ENCODE measurements at regions not wholly inside any gene's neighbourhood (a gene's known extent, or its start where the extent isn't known, plus 50 kb on each side); places are given as distances from the start of the nearest gene placed in this dataset.

DNA sequence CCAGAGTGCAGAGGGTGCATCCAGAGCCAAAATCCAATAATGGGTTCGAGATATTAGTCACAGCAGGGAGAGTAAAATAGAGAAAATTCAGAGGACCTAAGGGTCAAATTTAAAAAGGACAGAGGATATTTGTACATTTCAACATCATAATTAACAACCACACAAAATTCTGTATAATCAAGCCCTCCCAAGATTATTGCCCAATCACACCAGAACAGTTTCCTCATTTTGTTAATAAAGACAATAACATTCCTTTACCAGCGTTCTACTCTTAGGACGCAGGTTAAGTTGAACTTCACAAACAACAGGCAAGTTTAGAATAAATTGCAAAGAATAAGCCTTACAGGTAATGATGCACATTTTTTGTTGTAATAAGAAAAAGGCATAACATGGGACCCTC lies 462.8 kb downstream of the PTPRC start (continued):
- TF ChIP-seq, protein P1, sequence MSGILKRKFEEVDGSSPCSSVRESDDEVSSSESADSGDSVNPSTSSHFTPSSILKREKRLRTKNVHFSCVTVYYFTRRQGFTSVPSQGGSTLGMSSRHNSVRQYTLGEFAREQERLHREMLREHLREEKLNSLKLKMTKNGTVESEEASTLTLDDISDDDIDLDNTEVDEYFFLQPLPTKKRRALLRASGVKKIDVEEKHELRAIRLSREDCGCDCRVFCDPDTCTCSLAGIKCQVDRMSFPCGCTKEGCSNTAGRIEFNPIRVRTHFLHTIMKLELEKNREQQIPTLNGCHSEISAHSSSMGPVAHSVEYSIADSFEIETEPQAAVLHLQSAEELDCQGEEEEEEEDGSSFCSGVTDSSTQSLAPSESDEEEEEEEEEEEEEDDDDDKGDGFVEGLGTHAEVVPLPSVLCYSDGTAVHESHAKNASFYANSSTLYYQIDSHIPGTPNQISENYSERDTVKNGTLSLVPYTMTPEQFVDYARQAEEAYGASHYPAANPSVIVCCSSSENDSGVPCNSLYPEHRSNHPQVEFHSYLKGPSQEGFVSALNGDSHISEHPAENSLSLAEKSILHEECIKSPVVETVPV (CRISPR knock-in tag; IDR thresholded peaks at IDR 0.05): no peak
- TF ChIP-seq CSDC2 (CRISPR knock-in tag; IDR thresholded peaks at IDR 0.05) (no peak), BACH2 (CRISPR knock-in tag; IDR thresholded peaks at IDR 0.05; ENCODE audit: borderline replicate concordance) (no peak), ISL1 (CRISPR knock-in tag; IDR thresholded peaks at IDR 0.05) (no peak), ARNTL (CRISPR knock-in tag; IDR thresholded peaks at IDR 0.05; ENCODE audit: borderline replicate concordance, low read depth) (no peak), ZFP3 (CRISPR knock-in tag; IDR thresholded peaks at IDR 0.05) (no peak)

DNA sequence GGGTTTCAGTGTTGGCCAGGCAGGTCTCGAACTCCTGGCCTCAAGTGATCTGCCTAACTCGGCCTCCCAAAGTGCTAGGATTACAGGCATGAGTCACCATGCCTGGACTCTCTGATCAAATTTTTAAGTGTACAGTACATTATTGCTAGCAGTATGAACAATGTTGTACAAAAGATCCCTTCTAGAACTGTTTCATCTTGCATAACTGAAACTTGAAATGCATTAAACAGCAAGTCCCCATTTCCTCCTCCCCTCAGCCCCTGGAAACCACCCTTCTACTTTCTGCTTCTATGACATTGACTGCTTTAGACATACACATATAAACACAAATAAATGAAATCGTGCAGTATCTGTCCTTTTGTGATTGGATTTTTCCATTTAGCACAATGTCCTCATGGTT lies 463.4 kb downstream of the PTPRC start:
- ATAC-seq: no peak

DNA sequence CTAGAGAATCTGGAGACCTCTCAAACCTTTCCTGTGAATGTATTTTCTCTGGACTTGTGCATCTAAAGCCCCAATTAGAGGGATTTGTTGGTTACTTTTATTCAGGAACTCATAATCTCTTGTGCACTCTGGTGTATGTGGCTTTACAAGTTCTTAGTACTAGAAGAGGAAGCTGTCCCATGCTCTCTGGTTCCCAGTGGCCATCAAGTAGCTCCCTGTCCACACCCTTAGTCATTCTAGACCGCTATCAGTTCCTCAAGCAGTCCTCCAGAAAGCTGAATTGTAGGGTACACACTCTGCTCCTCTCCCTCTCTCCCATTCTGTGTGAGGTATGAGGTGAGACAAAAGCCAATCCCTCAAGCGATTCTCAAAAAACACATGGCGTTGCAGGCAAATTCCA lies 470.3 kb downstream of the PTPRC start:
- TF ChIP-seq ARNTL (CRISPR knock-in tag; IDR thresholded peaks at IDR 0.05; ENCODE audit: borderline replicate concordance, low read depth): no peak
- no peak for ATAC-seq

More for the DNA sequence above, 463.4 kb downstream of the PTPRC start:
- TF ChIP-seq ZNF70 (CRISPR knock-in tag; IDR thresholded peaks at IDR 0.05): no peak
- TF ChIP-seq ZC3H10 (CRISPR knock-in tag; IDR thresholded peaks at IDR 0.05): no peak
- TF ChIP-seq, protein P2, sequence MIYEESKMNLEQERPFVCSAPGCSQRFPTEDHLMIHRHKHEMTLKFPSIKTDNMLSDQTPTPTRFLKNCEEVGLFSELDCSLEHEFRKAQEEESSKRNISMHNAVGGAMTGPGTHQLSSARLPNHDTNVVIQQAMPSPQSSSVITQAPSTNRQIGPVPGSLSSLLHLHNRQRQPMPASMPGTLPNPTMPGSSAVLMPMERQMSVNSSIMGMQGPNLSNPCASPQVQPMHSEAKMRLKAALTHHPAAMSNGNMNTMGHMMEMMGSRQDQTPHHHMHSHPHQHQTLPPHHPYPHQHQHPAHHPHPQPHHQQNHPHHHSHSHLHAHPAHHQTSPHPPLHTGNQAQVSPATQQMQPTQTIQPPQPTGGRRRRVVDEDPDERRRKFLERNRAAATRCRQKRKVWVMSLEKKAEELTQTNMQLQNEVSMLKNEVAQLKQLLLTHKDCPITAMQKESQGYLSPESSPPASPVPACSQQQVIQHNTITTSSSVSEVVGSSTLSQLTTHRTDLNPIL (CRISPR knock-in tag; IDR thresholded peaks at IDR 0.05; ENCODE audit: low read depth): no peak
- TF ChIP-seq, protein P3, sequence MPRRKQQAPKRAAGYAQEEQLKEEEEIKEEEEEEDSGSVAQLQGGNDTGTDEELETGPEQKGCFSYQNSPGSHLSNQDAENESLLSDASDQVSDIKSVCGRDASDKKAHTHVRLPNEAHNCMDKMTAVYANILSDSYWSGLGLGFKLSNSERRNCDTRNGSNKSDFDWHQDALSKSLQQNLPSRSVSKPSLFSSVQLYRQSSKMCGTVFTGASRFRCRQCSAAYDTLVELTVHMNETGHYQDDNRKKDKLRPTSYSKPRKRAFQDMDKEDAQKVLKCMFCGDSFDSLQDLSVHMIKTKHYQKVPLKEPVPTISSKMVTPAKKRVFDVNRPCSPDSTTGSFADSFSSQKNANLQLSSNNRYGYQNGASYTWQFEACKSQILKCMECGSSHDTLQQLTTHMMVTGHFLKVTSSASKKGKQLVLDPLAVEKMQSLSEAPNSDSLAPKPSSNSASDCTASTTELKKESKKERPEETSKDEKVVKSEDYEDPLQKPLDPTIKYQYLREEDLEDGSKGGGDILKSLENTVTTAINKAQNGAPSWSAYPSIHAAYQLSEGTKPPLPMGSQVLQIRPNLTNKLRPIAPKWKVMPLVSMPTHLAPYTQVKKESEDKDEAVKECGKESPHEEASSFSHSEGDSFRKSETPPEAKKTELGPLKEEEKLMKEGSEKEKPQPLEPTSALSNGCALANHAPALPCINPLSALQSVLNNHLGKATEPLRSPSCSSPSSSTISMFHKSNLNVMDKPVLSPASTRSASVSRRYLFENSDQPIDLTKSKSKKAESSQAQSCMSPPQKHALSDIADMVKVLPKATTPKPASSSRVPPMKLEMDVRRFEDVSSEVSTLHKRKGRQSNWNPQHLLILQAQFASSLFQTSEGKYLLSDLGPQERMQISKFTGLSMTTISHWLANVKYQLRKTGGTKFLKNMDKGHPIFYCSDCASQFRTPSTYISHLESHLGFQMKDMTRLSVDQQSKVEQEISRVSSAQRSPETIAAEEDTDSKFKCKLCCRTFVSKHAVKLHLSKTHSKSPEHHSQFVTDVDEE (CRISPR knock-in tag; IDR thresholded peaks at IDR 0.05): no peak
- TF ChIP-seq, protein P4, sequence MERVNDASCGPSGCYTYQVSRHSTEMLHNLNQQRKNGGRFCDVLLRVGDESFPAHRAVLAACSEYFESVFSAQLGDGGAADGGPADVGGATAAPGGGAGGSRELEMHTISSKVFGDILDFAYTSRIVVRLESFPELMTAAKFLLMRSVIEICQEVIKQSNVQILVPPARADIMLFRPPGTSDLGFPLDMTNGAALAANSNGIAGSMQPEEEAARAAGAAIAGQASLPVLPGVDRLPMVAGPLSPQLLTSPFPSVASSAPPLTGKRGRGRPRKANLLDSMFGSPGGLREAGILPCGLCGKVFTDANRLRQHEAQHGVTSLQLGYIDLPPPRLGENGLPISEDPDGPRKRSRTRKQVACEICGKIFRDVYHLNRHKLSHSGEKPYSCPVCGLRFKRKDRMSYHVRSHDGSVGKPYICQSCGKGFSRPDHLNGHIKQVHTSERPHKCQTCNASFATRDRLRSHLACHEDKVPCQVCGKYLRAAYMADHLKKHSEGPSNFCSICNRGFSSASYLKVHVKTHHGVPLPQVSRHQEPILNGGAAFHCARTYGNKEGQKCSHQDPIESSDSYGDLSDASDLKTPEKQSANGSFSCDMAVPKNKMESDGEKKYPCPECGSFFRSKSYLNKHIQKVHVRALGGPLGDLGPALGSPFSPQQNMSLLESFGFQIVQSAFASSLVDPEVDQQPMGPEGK (CRISPR knock-in tag; IDR thresholded peaks at IDR 0.05; ENCODE audit: borderline replicate concordance): no peak
- no peak for TF ChIP-seq BACH2 (CRISPR knock-in tag; IDR thresholded peaks at IDR 0.05; ENCODE audit: borderline replicate concordance)
- TF ChIP-seq CSDC2 (CRISPR knock-in tag; IDR thresholded peaks at IDR 0.05): no peak
- no peak for TF ChIP-seq ZNF565 (CRISPR knock-in tag; conservative IDR thresholded peaks at IDR 0.05; ENCODE audit: low read depth)
- TF ChIP-seq ARNTL (CRISPR knock-in tag; IDR thresholded peaks at IDR 0.05; ENCODE audit: borderline replicate concordance, low read depth): no peak
- TF ChIP-seq ESRRG (CRISPR knock-in tag; IDR thresholded peaks at IDR 0.05): no peak

DNA sequence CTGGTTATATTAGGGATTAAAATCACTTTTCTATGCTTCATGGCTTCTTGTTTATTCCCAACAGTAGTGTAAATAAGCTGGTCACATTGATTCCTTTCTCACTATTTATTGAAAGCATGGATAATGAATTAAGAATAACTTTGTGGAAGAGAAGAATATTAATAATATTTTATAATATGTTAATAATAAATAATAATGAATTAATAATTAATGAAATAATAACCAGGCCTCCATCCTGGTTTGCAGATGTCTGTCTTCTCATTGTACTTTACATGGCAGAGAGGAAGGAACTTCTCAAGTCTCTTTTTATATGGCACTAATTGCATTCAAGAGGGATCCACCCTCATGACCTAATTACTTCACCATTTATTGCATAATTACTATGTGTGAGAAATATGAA lies 473.5 kb downstream of the PTPRC start:
- no peak for ATAC-seq
- no peak for TF ChIP-seq ZNF565 (CRISPR knock-in tag; conservative IDR thresholded peaks at IDR 0.05; ENCODE audit: low read depth)
- TF ChIP-seq GLIS3 (CRISPR knock-in tag; IDR thresholded peaks at IDR 0.05): no peak
- no peak for TF ChIP-seq TOX (CRISPR knock-in tag; IDR thresholded peaks at IDR 0.05; ENCODE audit: borderline replicate concordance)
- TF ChIP-seq ZC3H10 (CRISPR knock-in tag; IDR thresholded peaks at IDR 0.05): no peak
- no peak for TF ChIP-seq PPARA (CRISPR knock-in tag; IDR thresholded peaks at IDR 0.05; ENCODE audit: borderline replicate concordance)
- TF ChIP-seq CSDC2 (CRISPR knock-in tag; IDR thresholded peaks at IDR 0.05): no peak
- TF ChIP-seq, protein P2 (CRISPR knock-in tag; IDR thresholded peaks at IDR 0.05; ENCODE audit: low read depth): no peak
- no peak for TF ChIP-seq ZNF8 (CRISPR knock-in tag; IDR thresholded peaks at IDR 0.05)
- TF ChIP-seq, protein P1 (CRISPR knock-in tag; IDR thresholded peaks at IDR 0.05): no peak
- TF ChIP-seq, protein P4 (CRISPR knock-in tag; IDR thresholded peaks at IDR 0.05; ENCODE audit: borderline replicate concordance): no peak
- TF ChIP-seq, protein P5, sequence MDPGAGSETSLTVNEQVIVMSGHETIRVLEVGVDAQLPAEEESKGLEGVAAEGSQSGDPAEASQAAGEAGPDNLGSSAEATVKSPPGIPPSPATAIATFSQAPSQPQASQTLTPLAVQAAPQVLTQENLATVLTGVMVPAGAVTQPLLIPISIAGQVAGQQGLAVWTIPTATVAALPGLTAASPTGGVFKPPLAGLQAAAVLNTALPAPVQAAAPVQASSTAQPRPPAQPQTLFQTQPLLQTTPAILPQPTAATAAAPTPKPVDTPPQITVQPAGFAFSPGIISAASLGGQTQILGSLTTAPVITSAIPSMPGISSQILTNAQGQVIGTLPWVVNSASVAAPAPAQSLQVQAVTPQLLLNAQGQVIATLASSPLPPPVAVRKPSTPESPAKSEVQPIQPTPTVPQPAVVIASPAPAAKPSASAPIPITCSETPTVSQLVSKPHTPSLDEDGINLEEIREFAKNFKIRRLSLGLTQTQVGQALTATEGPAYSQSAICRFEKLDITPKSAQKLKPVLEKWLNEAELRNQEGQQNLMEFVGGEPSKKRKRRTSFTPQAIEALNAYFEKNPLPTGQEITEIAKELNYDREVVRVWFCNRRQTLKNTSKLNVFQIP (CRISPR knock-in tag; IDR thresholded peaks at IDR 0.05; ENCODE audit: borderline replicate concordance, low read depth): no peak
- TF ChIP-seq ESRRG (CRISPR knock-in tag; IDR thresholded peaks at IDR 0.05): no peak
- TF ChIP-seq OSR1 (CRISPR knock-in tag; IDR thresholded peaks at IDR 0.05): no peak
- TF ChIP-seq ARNTL (CRISPR knock-in tag; IDR thresholded peaks at IDR 0.05; ENCODE audit: borderline replicate concordance, low read depth): no peak
- TF ChIP-seq BACH2 (CRISPR knock-in tag; IDR thresholded peaks at IDR 0.05; ENCODE audit: borderline replicate concordance): no peak
- no peak for TF ChIP-seq RARB (CRISPR knock-in tag; IDR thresholded peaks at IDR 0.05)
- no peak for TF ChIP-seq ISL1 (CRISPR knock-in tag; IDR thresholded peaks at IDR 0.05)
- TF ChIP-seq SNAI2 (CRISPR knock-in tag; IDR thresholded peaks at IDR 0.05): no peak
